ENCODE measurements at regions not wholly inside any gene's neighbourhood (a gene's known extent, or its start where the extent isn't known, plus 50 kb on each side); places are given as distances from the start of the nearest gene placed in this dataset.

- no peak for TF ChIP-seq TAF1 (IDR thresholded peaks at IDR 0.05; ENCODE audit: borderline replicate concordance, low read depth, low read length)
- no peak for TF ChIP-seq POLR2A (IDR thresholded peaks at IDR 0.05; ENCODE audit: low read depth, low read length)
Observed at GRCh38 chr14:58752771-58753201, 115.0 kb downstream of the DACT1 start.
